ENCODE measurements at regions not wholly inside any gene's neighbourhood (a gene's known extent, or its start where the extent isn't known, plus 50 kb on each side); places are given as distances from the start of the nearest gene placed in this dataset.

DNA sequence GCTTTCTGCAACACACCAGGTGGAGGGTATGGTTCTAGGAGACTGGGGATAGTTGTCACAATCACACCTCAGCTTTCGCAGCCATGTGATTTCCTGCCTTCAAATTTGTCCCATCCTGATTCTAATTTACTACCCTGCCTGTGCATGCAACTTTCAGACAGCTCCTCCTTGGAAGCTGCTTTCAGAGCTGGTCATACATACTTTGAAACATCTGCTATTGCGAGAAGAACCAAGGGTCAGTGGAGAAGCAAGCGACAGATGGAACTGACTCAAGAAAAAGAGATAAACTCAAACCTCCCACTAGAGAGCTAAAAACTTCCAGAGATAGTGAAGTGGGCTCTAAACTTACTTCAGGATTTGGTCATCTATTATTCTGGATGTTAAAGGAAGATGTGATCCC, 381.7 kb upstream of the FGF13 start:
- Histone ChIP-seq H3K9me3 (ENCODE audit: control insufficient read depth, low read length) (no peaks in the 10 kb centered on the region), H3K27me3 (ENCODE audit: control insufficient read depth, insufficient read depth, low read length, poor library complexity, severe bottlenecking) (no peaks in the 10 kb centered on the region), H3K27ac (ENCODE audit: insufficient read depth, low read depth, low read length, poor library complexity, severe bottlenecking) (no peak overlapping the region), H3K36me3 (ENCODE audit: control insufficient read depth, insufficient read depth, low read length) (no peaks in the 10 kb centered on the region), H3K4me1 (ENCODE audit: control insufficient read depth, insufficient read depth, low read length) (no peaks in the 10 kb centered on the region), H3K4me3 (ENCODE audit: insufficient read depth, low read depth, low read length) (no peak overlapping the region)
- WGBS, 2 experiments = 100% methylated on average over 2 to 3 of the region's 3 CpGs

DNA sequence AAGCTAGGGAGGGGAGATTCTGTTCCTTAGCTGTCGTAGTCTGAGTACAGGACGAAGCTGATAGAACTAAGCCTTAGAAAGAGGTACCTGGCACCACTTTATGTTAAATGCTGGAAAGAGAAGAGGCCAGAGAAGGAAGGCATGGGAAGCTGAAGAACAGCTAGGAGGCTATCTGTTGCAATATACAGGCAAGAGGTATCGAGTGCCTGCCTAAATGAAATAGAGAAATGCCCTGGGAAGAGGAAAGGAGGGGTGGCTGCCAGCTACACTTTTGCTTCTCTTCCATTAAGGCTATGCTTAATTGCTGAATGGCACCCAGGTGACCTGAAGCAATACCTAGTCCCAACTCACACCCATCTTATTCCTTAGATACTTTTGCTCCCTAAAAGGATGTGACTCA, 380.4 kb upstream of the FGF13 start:
- H3K27ac ChIP-seq (ENCODE audit: insufficient read depth, low read depth, low read length, poor library complexity, severe bottlenecking) = no peak overlapping the region
- H3K4me3 ChIP-seq (ENCODE audit: insufficient read depth, low read depth, low read length) = no peak overlapping the region
- no peaks in the 10 kb centered on the region for H3K4me1 ChIP-seq (ENCODE audit: control insufficient read depth, insufficient read depth, low read length)
- H3K27me3 ChIP-seq (ENCODE audit: control insufficient read depth, insufficient read depth, low read length, poor library complexity, severe bottlenecking) = no peaks in the 10 kb centered on the region
- H3K36me3 ChIP-seq (ENCODE audit: control insufficient read depth, insufficient read depth, low read length) = no peaks in the 10 kb centered on the region
- whole genome bisulfite sequencing, 2 experiments = 91 to 92% methylated on average over 3 of the region's 3 CpGs
- H3K9me3 ChIP-seq (ENCODE audit: control insufficient read depth, low read length) = no peaks in the 10 kb centered on the region

DNA sequence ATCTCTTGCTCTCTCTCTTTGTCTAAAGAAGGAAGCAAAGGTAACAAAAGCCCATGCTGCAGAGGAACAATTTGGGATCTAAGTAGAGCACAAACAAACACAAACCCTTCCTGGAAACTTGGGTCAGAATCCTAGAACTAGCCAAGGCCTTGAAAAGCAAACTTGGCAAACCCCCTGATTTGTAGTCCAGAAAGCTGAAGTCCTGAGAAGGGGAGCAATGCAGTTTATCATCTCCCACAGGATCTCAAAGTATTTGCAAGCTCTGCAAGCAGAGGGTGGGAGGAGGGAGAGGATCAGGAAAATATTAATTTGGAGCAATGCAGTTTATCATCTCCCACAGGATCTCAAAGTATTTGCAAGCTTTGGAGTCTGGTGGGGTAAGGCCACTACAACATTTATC, 379.5 kb upstream of the FGF13 start:
- no peaks in the 10 kb centered on the region for H3K9me3 ChIP-seq (ENCODE audit: control insufficient read depth, low read length)
- H3K4me1 ChIP-seq (ENCODE audit: control insufficient read depth, insufficient read depth, low read length) = no peaks in the 10 kb centered on the region
- H3K27ac ChIP-seq (ENCODE audit: insufficient read depth, low read depth, low read length, poor library complexity, severe bottlenecking) = no peak overlapping the region
- no peaks in the 10 kb centered on the region for H3K36me3 ChIP-seq (ENCODE audit: control insufficient read depth, insufficient read depth, low read length)
- H3K4me3 ChIP-seq (ENCODE audit: insufficient read depth, low read depth, low read length) = no peak overlapping the region
- H3K27me3 ChIP-seq (ENCODE audit: control insufficient read depth, insufficient read depth, low read length, poor library complexity, severe bottlenecking) = no peaks in the 10 kb centered on the region

DNA sequence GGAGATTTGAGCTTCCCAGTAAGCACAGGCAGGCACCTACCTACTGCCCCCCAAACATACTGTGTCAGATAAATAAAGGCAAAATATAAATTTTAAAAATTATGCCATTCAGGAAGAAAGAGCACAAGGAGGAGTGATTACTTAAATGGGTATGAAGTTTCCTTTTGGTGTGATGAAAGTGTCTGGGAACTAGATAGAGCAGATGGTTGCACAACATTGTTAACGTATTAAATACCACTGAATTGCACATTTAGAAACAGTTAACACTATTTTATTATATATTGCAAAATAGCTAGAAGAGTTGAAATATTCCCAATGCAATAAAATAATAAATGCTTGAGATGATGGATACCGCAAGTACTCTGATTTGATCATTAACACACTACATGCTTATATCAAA, 374.7 kb upstream of the FGF13 start:
- no CpG with 5 or more reads among the region's 2 CpGs for whole genome bisulfite sequencing, 2 experiments
- Histone ChIP-seq H3K36me3 (ENCODE audit: control insufficient read depth, insufficient read depth, low read length) (no peaks in the 10 kb centered on the region), H3K4me1 (ENCODE audit: control insufficient read depth, insufficient read depth, low read length) (no peaks in the 10 kb centered on the region), H3K27ac (ENCODE audit: insufficient read depth, low read depth, low read length, poor library complexity, severe bottlenecking) (no peak overlapping the region), H3K27me3 (ENCODE audit: control insufficient read depth, insufficient read depth, low read length, poor library complexity, severe bottlenecking) (no peaks in the 10 kb centered on the region), H3K4me3 (ENCODE audit: insufficient read depth, low read depth, low read length) (no peak overlapping the region), H3K9me3 (ENCODE audit: control insufficient read depth, low read length) (no peaks in the 10 kb centered on the region)

DNA sequence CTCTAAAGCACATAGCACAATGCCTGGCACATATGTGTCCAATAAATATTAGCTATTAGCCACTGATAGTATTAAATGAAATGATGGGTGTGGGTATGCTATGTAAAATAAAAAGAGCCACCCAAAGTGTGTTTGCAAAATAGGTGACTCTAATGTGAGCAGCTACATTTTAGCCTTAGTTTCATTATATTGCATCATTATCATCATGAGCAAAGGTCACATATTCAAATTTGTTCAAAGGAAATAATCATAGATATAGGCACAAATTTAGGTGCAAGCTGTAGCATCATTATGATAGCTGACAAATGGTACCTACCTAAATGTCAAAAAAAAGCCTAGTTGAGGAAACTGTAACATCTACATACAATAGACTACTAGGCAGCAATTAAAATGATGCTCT, 373.9 kb upstream of the FGF13 start:
- H3K4me1 ChIP-seq (ENCODE audit: control insufficient read depth, insufficient read depth, low read length) = no peaks in the 10 kb centered on the region
- H3K4me3 ChIP-seq (ENCODE audit: insufficient read depth, low read depth, low read length) = no peak overlapping the region
- H3K27me3 ChIP-seq (ENCODE audit: control insufficient read depth, insufficient read depth, low read length, poor library complexity, severe bottlenecking) = no peaks in the 10 kb centered on the region
- H3K36me3 ChIP-seq (ENCODE audit: control insufficient read depth, insufficient read depth, low read length) = no peaks in the 10 kb centered on the region
- no peak overlapping the region for H3K27ac ChIP-seq (ENCODE audit: insufficient read depth, low read depth, low read length, poor library complexity, severe bottlenecking)
- H3K9me3 ChIP-seq (ENCODE audit: control insufficient read depth, low read length) = no peaks in the 10 kb centered on the region

DNA sequence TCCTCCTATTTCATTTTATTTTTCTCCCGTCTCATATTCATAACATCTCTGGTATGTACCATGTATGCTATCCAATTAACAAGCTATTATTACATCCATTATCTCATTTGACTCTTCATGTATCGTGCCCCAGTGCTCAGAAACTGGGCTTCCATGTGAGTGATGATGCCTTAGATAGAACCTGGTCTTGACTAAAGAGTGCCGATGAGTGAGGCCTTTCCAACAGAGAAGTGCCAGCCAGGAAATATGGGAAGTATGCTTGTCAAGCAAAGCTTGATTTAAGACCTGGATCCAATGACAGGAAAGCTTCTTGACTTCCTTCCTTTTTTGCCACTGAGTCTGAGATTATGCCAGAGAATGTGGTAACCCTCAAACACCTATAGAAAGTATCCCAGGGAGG, 371.7 kb upstream of the FGF13 start:
- Histone ChIP-seq H3K36me3 (ENCODE audit: control insufficient read depth, insufficient read depth, low read length) (no peaks in the 10 kb centered on the region), H3K4me3 (ENCODE audit: insufficient read depth, low read depth, low read length) (no peak overlapping the region), H3K27me3 (ENCODE audit: control insufficient read depth, insufficient read depth, low read length, poor library complexity, severe bottlenecking) (no peaks in the 10 kb centered on the region), H3K4me1 (ENCODE audit: control insufficient read depth, insufficient read depth, low read length) (no peaks in the 10 kb centered on the region), H3K27ac (ENCODE audit: insufficient read depth, low read depth, low read length, poor library complexity, severe bottlenecking) (no peak overlapping the region), H3K9me3 (ENCODE audit: control insufficient read depth, low read length) (no peaks in the 10 kb centered on the region)
- WGBS, 2 experiments = 96% methylated on average over 3 of the region's 3 CpGs

DNA sequence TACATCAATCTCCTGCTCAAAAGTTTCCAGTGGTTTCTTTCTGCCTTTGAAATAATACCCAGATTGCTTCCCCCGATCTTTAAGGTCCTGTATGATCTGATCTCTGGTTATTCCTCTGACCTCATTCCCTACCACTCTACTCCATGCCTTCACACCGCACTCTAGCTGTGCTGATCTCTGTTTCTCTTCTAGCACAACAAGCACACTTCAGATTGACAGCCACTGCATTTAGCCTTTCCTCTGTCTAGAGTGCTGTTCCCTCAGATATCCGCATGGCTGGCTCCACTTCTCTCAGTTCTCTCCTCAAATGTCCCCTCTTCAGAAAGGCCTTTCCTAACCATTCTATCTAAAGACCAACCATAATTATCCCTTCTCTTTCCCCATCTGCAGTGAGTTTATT, 370.4 kb upstream of the FGF13 start:
- no peak overlapping the region for H3K4me3 ChIP-seq (ENCODE audit: insufficient read depth, low read depth, low read length)
- no peaks in the 10 kb centered on the region for H3K4me1 ChIP-seq (ENCODE audit: control insufficient read depth, insufficient read depth, low read length)
- no peaks in the 10 kb centered on the region for H3K9me3 ChIP-seq (ENCODE audit: control insufficient read depth, low read length)
- WGBS, 2 experiments = 93 to 94% methylated on average over 3 of the region's 3 CpGs
- H3K27ac ChIP-seq (ENCODE audit: insufficient read depth, low read depth, low read length, poor library complexity, severe bottlenecking) = no peak overlapping the region
- no peaks in the 10 kb centered on the region for H3K36me3 ChIP-seq (ENCODE audit: control insufficient read depth, insufficient read depth, low read length)
- no peaks in the 10 kb centered on the region for H3K27me3 ChIP-seq (ENCODE audit: control insufficient read depth, insufficient read depth, low read length, poor library complexity, severe bottlenecking)

DNA sequence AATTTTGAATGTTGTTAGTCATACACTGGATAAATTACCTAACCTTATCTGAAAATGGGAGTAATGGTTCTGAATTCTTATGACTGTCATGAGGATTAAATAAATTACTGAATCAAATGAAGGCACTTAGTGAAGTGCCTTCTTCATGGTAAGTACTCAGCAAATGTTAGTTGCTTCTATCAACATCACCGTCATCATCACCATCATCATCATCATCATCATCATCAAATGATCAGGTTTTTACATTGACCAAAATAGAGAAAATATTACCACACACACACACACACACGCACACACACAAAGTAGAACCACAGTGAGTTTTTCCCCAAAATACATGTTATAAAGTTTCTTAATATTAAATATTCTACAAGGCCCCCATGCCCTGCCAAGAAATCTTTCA, 368.3 kb upstream of the FGF13 start:
- 81 to 90% methylated on average over 2 of the region's 2 CpGs for WGBS, 2 experiments
- no peak overlapping the region for H3K4me3 ChIP-seq (ENCODE audit: insufficient read depth, low read depth, low read length)
- H3K4me1 ChIP-seq (ENCODE audit: control insufficient read depth, insufficient read depth, low read length) = no peaks in the 10 kb centered on the region
- no peaks in the 10 kb centered on the region for H3K36me3 ChIP-seq (ENCODE audit: control insufficient read depth, insufficient read depth, low read length)
- no peaks in the 10 kb centered on the region for H3K9me3 ChIP-seq (ENCODE audit: control insufficient read depth, low read length)
- no peaks in the 10 kb centered on the region for H3K27me3 ChIP-seq (ENCODE audit: control insufficient read depth, insufficient read depth, low read length, poor library complexity, severe bottlenecking)
- no peak overlapping the region for H3K27ac ChIP-seq (ENCODE audit: insufficient read depth, low read depth, low read length, poor library complexity, severe bottlenecking)

DNA sequence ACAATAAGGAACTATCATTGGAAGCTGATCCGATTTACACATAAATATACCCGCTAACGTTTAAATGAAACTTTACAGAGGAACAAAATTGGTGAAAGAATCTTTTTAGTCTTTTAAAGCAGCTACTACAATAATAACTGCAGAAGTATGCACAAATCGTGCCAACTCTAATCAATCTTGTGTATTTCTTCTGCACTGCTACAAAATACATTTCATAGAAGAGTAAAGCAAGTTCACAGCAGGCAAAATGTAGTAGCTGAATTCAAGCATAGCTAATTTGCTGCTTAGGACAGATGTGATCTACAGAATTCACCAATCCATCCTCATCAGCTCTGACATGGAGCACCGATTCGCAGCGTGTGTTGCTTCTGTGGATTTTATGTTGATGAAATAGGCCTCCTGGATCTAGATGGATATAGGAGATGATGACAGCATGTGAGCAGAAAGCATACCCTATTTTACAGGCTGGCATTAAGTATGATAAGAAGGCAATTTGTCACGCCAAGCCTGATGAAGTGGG, 367.3 kb upstream of the FGF13 start:
- Histone ChIP-seq H3K27ac (ENCODE audit: insufficient read depth, low read depth, low read length, poor library complexity, severe bottlenecking) (no peak overlapping the region), H3K4me3 (ENCODE audit: insufficient read depth, low read depth, low read length) (no peak overlapping the region), H3K36me3 (ENCODE audit: control insufficient read depth, insufficient read depth, low read length) (no peaks in the 10 kb centered on the region), H3K27me3 (ENCODE audit: control insufficient read depth, insufficient read depth, low read length, poor library complexity, severe bottlenecking) (no peaks in the 10 kb centered on the region), H3K4me1 (ENCODE audit: control insufficient read depth, insufficient read depth, low read length) (no peaks in the 10 kb centered on the region), H3K9me3 (ENCODE audit: control insufficient read depth, low read length) (no peaks in the 10 kb centered on the region)
- WGBS, 2 experiments = 90 to 94% methylated on average over 5 to 8 of the region's 8 CpGs

DNA sequence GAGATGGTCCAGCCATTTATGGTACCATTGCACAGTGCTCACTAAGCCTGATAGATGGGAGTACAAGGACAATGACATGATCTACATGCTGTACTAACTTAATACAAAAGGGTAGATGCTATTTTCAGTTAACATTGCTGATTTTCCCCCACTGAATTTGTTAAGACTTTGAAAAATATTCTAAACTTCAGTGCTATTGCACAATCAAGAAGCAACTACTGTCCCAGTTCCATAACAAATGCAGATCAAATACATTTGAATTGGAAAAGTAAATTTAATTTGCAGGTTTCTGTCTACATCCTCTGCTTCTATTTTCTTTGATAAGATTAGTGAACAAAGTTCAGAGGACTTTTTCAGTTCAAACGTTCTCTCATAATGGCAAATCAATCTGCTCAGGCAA, 366.8 kb upstream of the FGF13 start:
- Histone ChIP-seq H3K4me3 (ENCODE audit: insufficient read depth, low read depth, low read length) (no peak overlapping the region), H3K36me3 (ENCODE audit: control insufficient read depth, insufficient read depth, low read length) (no peaks in the 10 kb centered on the region)
- 43 to 88% methylated on average over 1 of the region's 1 CpG for WGBS, 2 experiments

More for the DNA sequence above, 366.8 kb upstream of the FGF13 start:
- H3K9me3 ChIP-seq (ENCODE audit: control insufficient read depth, low read length) = no peaks in the 10 kb centered on the region
- H3K4me1 ChIP-seq (ENCODE audit: control insufficient read depth, insufficient read depth, low read length) = no peaks in the 10 kb centered on the region
- no peaks in the 10 kb centered on the region for H3K27me3 ChIP-seq (ENCODE audit: control insufficient read depth, insufficient read depth, low read length, poor library complexity, severe bottlenecking)
- no peak overlapping the region for H3K27ac ChIP-seq (ENCODE audit: insufficient read depth, low read depth, low read length, poor library complexity, severe bottlenecking)
